AG09319 (cell line): ENCODE measurements at regions not wholly inside any gene's neighbourhood (a gene's known extent, or its start where the extent isn't known, plus 50 kb on each side); places are given as distances from the start of the nearest gene placed in this dataset.

Source experiments
- DNase-seq: peaks from one replicate; pipeline ENCODE4 v3.0.0-alpha.2; 2010; ENCODE audit warnings: low read depth; ENCODE audit errors: extremely low read depth
- TF ChIP-seq, protein P1 (sequence below): IDR thresholded peaks from 2 replicates; pipeline ENCODE4 v1.5.1; 2011; ENCODE audit warnings: low read depth, mild to moderate bottlenecking, inconsistent platforms, low read length, moderate library complexity

DNA sequence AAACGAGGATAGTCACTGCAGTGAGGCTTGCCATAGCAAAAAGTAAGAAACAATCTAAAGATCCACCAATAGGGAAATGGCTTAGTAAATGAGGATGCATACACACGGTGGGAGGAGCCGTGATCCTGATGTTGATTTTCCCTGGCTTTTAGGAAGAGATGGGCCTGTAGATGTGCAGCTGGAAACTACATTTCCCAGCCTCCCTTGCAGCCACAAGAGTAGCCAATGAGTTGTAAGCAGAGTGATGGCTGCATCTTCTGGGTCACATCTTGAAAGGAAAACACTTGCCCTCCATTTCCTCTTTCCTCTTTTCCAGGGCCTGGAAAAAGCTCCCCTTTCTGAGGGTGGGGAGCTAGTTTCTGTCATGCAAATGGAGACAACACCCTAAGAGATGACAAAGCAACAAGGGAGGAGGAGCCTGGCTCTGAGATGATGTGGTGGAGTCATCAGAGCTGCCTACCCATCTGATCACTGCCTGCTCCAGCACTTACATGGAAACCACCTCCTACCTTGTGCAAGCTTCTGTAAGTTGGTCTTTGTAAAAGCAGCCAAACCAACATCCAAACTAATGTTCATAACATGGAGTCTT lies 139.1 kb downstream of the TLE3 start:
- no peak for DNase-seq
- TF ChIP-seq, protein P1, sequence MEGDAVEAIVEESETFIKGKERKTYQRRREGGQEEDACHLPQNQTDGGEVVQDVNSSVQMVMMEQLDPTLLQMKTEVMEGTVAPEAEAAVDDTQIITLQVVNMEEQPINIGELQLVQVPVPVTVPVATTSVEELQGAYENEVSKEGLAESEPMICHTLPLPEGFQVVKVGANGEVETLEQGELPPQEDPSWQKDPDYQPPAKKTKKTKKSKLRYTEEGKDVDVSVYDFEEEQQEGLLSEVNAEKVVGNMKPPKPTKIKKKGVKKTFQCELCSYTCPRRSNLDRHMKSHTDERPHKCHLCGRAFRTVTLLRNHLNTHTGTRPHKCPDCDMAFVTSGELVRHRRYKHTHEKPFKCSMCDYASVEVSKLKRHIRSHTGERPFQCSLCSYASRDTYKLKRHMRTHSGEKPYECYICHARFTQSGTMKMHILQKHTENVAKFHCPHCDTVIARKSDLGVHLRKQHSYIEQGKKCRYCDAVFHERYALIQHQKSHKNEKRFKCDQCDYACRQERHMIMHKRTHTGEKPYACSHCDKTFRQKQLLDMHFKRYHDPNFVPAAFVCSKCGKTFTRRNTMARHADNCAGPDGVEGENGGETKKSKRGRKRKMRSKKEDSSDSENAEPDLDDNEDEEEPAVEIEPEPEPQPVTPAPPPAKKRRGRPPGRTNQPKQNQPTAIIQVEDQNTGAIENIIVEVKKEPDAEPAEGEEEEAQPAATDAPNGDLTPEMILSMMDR: no peak

DNA sequence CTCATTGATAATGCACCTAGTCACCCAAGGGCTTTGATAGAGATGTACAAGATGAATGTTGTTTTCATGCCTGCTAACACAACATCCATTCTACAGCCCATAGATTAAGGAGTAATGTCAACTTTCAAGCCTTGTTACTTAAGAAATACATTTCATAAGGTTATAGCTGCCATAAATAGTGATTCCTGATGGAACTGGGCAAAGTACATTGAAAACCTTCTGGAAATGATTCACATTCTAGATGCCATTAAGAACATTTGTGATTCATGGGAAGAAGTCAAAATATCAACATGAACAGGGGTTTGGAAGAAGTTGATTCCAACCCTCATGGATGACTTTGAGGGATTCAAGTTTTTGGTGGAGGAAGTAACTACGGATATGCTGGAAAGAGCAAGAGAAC lies 135.2 kb downstream of the TLE3 start:
- DNase-seq: no peak
- TF ChIP-seq, protein P1: no peak

DNA sequence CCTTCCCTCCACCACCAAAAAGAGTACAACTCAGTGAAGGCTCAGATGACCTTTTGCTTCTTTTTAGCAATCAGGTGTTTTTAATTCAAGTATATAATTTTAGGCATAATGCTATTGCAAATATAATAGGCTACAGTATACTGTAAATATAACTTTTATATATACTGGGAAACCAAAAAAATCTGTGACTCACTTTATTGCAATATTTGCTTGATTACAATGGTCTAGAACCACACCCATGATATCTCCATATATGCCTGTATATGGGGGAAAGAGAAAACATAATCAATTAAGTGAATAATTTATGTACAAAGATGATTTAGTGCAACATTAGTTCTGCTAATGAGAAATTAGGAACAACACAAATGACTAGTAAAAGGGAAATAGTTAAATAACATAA lies 134.3 kb downstream of the TLE3 start:
- TF ChIP-seq, protein P1: no peak
- DNase-seq: no peak

DNA sequence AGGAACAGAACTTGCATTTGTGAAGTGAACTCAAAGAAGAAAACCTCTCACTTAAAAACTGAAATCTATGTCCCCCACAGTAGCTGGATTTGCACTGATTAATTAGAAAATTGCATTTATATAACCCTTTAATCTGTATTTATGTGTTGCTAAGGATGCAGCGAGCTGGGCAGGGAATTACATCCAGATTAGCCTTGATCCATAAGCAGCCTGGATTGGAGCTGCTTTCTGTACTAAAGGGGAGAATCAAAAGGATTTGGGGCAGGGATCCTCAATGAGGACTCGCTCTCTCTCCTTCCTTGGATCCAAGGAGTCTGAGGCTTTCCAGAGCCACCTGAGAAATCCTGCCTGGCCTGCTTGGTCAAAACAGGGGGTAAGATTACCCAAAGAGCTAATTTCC lies 125.9 kb downstream of the TLE3 start:
- DNase-seq: no peak

DNA sequence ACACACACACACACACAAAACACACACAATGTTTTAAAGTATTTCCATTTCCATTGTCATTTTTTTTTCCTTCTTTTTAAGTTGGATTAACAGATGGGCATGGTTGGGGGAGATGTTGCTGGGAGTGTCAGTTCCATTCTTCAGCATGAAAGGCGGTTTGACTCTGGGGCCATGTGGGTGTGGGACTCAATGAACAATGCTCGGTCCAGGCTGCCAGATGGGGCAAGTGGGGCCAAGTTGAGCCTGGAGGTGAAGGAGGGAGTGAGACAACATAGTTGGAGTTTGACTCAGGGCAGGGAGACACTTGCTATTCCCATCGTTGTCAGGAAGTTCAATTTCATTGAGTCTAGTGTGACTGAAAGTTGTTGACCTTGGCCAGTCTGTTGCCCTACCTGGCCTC lies 125.3 kb downstream of the TLE3 start:
- DNase-seq: no peak
- TF ChIP-seq, protein P1: no peak

More for the DNA sequence above, 125.9 kb downstream of the TLE3 start:
- TF ChIP-seq, protein P1: no peak

DNA sequence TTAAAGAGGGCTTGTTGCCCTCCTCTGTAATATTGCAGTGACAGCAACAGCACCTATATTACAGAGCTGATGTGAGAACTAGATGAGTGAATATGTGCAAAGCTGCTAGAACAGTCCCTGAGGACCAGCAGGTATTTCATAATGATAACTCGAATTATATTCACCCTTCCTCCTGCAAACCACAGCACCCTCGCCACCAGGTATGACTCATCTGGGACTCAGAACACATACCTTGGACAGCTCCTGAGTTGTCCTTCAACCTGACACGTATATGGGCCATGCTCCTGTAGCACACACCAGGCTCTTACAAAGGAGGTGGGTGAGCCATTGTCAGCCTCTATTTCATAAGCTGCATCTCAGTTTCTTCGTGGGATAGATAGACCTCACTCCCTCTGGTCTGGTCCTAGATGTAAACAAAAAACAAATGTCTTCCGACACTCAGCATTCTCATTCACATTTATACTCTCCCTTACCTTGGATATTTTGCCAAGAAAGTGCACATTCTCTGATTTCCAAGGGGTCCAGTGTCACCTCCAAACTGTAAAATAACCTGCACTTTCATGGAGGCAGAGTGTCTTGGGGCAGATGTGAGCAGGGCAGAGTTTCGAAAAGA lies 124.5 kb downstream of the TLE3 start:
- TF ChIP-seq, protein P1: no peak
- no peak for DNase-seq

DNA sequence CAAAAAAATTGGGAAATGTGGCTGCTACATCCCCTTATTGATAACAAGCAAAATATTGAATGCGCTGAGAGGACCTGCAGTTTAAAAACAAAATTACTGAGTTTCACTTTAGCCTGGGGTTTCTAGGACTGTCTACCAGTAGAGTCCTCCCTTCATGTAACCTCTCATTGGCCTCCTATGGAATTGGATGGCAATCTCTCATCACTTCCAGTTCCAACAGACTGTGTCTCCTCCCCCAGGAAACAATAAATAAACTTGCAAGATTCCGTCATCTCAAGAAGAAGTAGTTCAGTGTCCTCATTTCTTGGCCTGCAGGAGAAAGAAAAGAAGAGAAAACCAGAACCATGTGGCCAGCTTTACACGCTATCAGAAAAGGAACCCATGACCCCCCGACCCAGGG lies 123.8 kb downstream of the TLE3 start:
- TF ChIP-seq, protein P1: no peak
- no peak for DNase-seq
